ENCODE measurements at regions not wholly inside any gene's neighbourhood (a gene's known extent, or its start where the extent isn't known, plus 50 kb on each side); places are given as distances from the start of the nearest gene placed in this dataset.

DNA sequence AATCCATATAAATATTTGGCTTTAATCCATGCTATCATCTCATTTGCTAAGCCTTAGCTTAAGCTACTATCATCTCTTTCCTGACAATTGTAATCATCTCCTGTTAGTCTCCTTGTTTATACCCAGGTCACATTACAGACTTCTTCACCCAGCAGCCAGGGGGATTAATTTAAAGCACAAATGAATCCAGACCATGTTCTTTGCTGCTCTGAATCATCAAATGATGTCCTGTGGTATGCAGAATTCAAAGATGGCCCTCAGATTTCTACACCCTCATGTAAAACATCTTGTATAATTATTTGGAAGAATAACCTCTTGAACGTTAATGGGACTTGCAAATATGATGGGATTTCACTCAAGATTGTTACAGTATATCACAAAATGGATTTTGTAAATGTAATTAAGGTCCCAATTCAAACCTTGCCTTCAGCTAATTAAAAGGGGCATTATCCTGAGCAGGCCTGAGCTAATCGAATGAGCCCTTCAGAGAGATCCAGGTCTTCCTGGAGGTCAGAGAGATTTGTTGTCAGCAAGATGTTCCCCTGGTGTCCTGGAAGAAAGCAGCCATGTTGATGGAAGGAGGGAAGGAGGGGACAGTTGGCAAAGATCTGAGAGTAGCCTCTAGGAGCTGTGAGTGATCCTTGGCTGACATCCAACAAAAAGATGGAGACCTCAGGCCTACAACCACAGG is 241.1 kb upstream of the MMADHC start:
- TF ChIP-seq CTCF (IDR thresholded peaks at IDR 0.05), result no peak
- no peak for TF ChIP-seq ZFX (IDR thresholded peaks at IDR 0.05; ENCODE audit: borderline replicate concordance)
